COLO668 (cell line): ENCODE measurements at regions not wholly inside any gene's neighbourhood (a gene's known extent, or its start where the extent isn't known, plus 50 kb on each side); places are given as distances from the start of the nearest gene placed in this dataset.

Source experiments
- DNase-seq: peaks from one replicate; lab custom pipeline; 2025; ENCODE audit not compliant: unreplicated experiment; lab: John Stamatoyannopoulos, UW

GRCh38 chrX:147693511-147693910, 218.2 kb upstream of the FMR1 start:
- no peak for DNase-seq

GRCh38 chrX:147699061-147699460, 212.7 kb upstream of the FMR1 start:
- no peak for DNase-seq

GRCh38 chrX:147710301-147710700, 201.4 kb upstream of the FMR1 start:
- DNase-seq, result no peak

- no peak for DNase-seq
These were observed 178.3 kb upstream of the FMR1 start for GRCh38 chrX:147733369-147733768.

- no peak for DNase-seq
These were observed 176.4 kb upstream of the FMR1 start for GRCh38 chrX:147735364-147735763.

- no peak for DNase-seq
These were observed 175.7 kb upstream of the FMR1 start for GRCh38 chrX:147736045-147736444.

- DNase-seq, result no peak
These were observed 174.0 kb upstream of the FMR1 start for GRCh38 chrX:147737690-147738089.

GRCh38 chrX:147738265-147738664, 173.5 kb upstream of the FMR1 start:
- no peak for DNase-seq

- DNase-seq, result no peak
These were observed 172.5 kb upstream of the FMR1 start for GRCh38 chrX:147739196-147739595.

- no peak for DNase-seq
These were observed 169.9 kb upstream of the FMR1 start for GRCh38 chrX:147741776-147742175.

GRCh38 chrX:147749308-147749707, 162.4 kb upstream of the FMR1 start:
- no peak for DNase-seq

GRCh38 chrX:147757750-147758149, 154.0 kb upstream of the FMR1 start:
- no peak for DNase-seq

GRCh38 chrX:147763131-147763530, 148.6 kb upstream of the FMR1 start:
- DNase-seq, result no peak

GRCh38 chrX:147764868-147765267, 146.9 kb upstream of the FMR1 start:
- DNase-seq, result no peak

- DNase-seq, result no peak
These were observed 140.9 kb upstream of the FMR1 start for GRCh38 chrX:147770858-147771257.

GRCh38 chrX:147776988-147777387, 134.7 kb upstream of the FMR1 start:
- DNase-seq, result no peak

GRCh38 chrX:147779173-147779572, 132.5 kb upstream of the FMR1 start:
- DNase-seq, result no peak

- DNase-seq, result no peak
These were observed 129.9 kb upstream of the FMR1 start for GRCh38 chrX:147781844-147782243.

GRCh38 chrX:147788641-147789350, 122.9 kb upstream of the FMR1 start:
- DNase-seq, result no peak

GRCh38 chrX:147800663-147801062, 111.1 kb upstream of the FMR1 start:
- DNase-seq, result no peak

GRCh38 chrX:147803948-147804347, 107.8 kb upstream of the FMR1 start:
- no peak for DNase-seq

GRCh38 chrX:147811803-147812202, 99.9 kb upstream of the FMR1 start:
- DNase-seq, result no peak

- DNase-seq, result no peak
These were observed 84.6 kb upstream of the FMR1 start for GRCh38 chrX:147827070-147827469.
